ENCODE measurements at regions not wholly inside any gene's neighbourhood (a gene's known extent, or its start where the extent isn't known, plus 50 kb on each side); places are given as distances from the start of the nearest gene placed in this dataset.

- TF ChIP-seq, protein P1, sequence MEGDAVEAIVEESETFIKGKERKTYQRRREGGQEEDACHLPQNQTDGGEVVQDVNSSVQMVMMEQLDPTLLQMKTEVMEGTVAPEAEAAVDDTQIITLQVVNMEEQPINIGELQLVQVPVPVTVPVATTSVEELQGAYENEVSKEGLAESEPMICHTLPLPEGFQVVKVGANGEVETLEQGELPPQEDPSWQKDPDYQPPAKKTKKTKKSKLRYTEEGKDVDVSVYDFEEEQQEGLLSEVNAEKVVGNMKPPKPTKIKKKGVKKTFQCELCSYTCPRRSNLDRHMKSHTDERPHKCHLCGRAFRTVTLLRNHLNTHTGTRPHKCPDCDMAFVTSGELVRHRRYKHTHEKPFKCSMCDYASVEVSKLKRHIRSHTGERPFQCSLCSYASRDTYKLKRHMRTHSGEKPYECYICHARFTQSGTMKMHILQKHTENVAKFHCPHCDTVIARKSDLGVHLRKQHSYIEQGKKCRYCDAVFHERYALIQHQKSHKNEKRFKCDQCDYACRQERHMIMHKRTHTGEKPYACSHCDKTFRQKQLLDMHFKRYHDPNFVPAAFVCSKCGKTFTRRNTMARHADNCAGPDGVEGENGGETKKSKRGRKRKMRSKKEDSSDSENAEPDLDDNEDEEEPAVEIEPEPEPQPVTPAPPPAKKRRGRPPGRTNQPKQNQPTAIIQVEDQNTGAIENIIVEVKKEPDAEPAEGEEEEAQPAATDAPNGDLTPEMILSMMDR (IDR thresholded peaks at IDR 0.05; ENCODE audit: low read depth, low read length): no peak
- TF ChIP-seq MAX (IDR thresholded peaks at IDR 0.05; ENCODE audit: low read depth, low read length) (no peak), POLR2A (IDR thresholded peaks at IDR 0.05; ENCODE audit: extremely low read depth, insufficient read length) (no peak), MYC (IDR thresholded peaks at IDR 0.05; ENCODE audit: low read depth, low read length) (no peak)
Observed at GRCh38 chr2:42973726-42974125, 181.3 kb upstream of the HAAO start.
